ENCODE measurements at regions not wholly inside any gene's neighbourhood (a gene's known extent, or its start where the extent isn't known, plus 50 kb on each side); places are given as distances from the start of the nearest gene placed in this dataset.

DNA sequence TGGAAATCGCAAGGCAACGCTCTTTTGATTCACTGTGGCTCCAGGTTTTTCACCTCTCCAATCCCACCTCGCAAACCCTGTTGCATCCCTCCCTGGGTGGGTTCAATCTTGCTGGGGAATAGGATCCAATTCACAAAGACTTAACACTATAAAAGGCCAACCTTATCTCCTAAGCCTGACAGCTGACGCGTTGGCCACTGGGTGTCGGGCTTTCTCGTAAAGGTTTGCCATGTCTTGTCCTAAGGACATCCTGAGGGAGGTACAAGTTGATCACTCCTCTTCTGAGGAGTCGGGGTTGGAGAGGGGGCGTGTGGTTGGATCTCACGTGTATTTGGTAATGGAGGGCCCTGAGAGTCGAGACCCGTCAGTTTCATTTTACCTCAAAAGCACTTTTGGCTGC lies 112.6 kb upstream of the FZD10 start:
- Histone ChIP-seq H3K23me2 (ENCODE audit: low read depth, low read length) (peaks cover 2% of the 10 kb centered on the region; the same call in 1 of the 2 replicates), H2AK5ac (ENCODE audit: low read depth, low read length) (no peak overlapping the region), H3K79me1 (ENCODE audit: low read depth, low read length) (no peaks in the 10 kb centered on the region), H3K36me3 (ENCODE audit: control insufficient read depth in 2 of 4, insufficient read depth in 4 of 4, low read length in 3 of 4) (no peaks in the 10 kb centered on the region), H3K79me2 (ENCODE audit: control insufficient read depth in 1 of 2, insufficient read depth in 2 of 2, low read length in 2 of 2) (no peaks in the 10 kb centered on the region), H3K4me1 (replicated peaks in 1 of 4; ENCODE audit: control insufficient read depth in 3 of 4, insufficient read depth in 4 of 4, low read length in 3 of 4) (peaks cover 0 to 7% (median 3%) of the 10 kb centered on the region in 4 experiments; a peak in 5 of 7 replicates), H3K9ac (replicated peaks in 1 of 4; ENCODE audit: extremely low read depth in 1 of 4, low read depth in 3 of 4, low read length in 3 of 4) (no peak overlapping the region), H4K91ac (replicated peaks; ENCODE audit: insufficient read length, low read length) (no peak overlapping the region), H3K4me2 (ENCODE audit: insufficient read depth in 1 of 2, low read depth in 2 of 2, low read length in 2 of 2) (no peak overlapping the region), H3K14ac (ENCODE audit: insufficient read length) (no peak overlapping the region), H3K23ac (ENCODE audit: insufficient read length) (no peak overlapping the region), H4K20me1 (replicated peaks in 1 of 2; ENCODE audit: control insufficient read depth in 1 of 2, insufficient read depth in 2 of 2, low read length in 2 of 2) (peaks cover 3 to 5% of the 10 kb centered on the region in 2 experiments), H3K18ac (ENCODE audit: extremely low read depth, low read length) (no peak overlapping the region), H3K4me3 (ENCODE audit: extremely low read depth in 1 of 4, insufficient read depth in 2 of 4, low read depth in 3 of 4, low read length in 4 of 4) (no peak overlapping the region), H2BK12ac (ENCODE audit: low read depth, low read length) (no peak overlapping the region), H3K27me3 (replicated peaks in 1 of 4; ENCODE audit: control insufficient read depth in 3 of 4, extremely low read depth in 1 of 4, insufficient read depth in 3 of 4, low read length in 3 of 4) (peaks cover 10 to 67% (median 50%) of the 10 kb centered on the region in 4 experiments), H3K4ac (replicated peaks; ENCODE audit: insufficient read length, low read depth, low read length) (no peak overlapping the region), H2BK20ac (ENCODE audit: low read length) (no peak overlapping the region), H2AFZ (ENCODE audit: low read length) (no peak overlapping the region), H2BK15ac (ENCODE audit: low read length) (no peak overlapping the region; the same call in 1 of the 2 replicates), H3K56ac (replicated peaks; ENCODE audit: insufficient read length, low read depth, low read length) (no peak overlapping the region), H4K5ac (ENCODE audit: insufficient read length, low read depth, low read length) (no peak overlapping the region), H3K9me3 (ENCODE audit: insufficient read depth in 2 of 2, low read depth in 1 of 2, low read length in 1 of 2) (no peaks in the 10 kb centered on the region), H2BK5ac (ENCODE audit: low read depth, low read length) (no peak overlapping the region), H4K8ac (ENCODE audit: extremely low read depth, insufficient read depth, low read length) (no peak overlapping the region), H3K27ac (ENCODE audit: low read depth, low read length) (no peak overlapping the region), H2BK120ac (replicated peaks; ENCODE audit: low read depth, low read length) (no peak overlapping the region)
- 82% methylated on average over 12 of the region's 12 CpGs; no CpG with 5 or more reads in 1 of the 2 experiments for WGBS, 2 experiments (ENCODE audit: extremely low coverage in 1 of 2, insufficient coverage in 1 of 2, insufficient read length in 1 of 2, insufficient replicate concordance in 2 of 2, low coverage in 1 of 2, low lambda C conversion rate in 2 of 2, missing lambda C conversion rate in 1 of 2)
- ChIA-PET POLR2A (ENCODE audit: partially characterized antibody) (no interaction called here), CTCF (ENCODE audit: partially characterized antibody) (interaction anchor here (0.9 to 6.3 kb wide), 18 partner anchors 10 to 286 kb away, joined by 3 to 63 read pairs (median 7); no protein-coding TSS in a partner anchor)
- TF ChIP-seq SIN3A (conservative IDR thresholded peaks at IDR 0.05 in 1 of 2, IDR thresholded peaks at IDR 0.05 in 1 of 2; ENCODE audit: low read depth in 1 of 2, low read length in 2 of 2): no peak
- TF ChIP-seq RFX5 (IDR thresholded peaks at IDR 0.05; ENCODE audit: borderline replicate concordance, low read depth, low read length): no peak
- TF ChIP-seq RAD21 (IDR thresholded peaks at IDR 0.05 in 1 of 2, conservative IDR thresholded peaks at IDR 0.05 in 1 of 2; ENCODE audit: low read depth in 2 of 2, low read length in 2 of 2): peak; percentile 41 to 58
- TF ChIP-seq, protein P1, sequence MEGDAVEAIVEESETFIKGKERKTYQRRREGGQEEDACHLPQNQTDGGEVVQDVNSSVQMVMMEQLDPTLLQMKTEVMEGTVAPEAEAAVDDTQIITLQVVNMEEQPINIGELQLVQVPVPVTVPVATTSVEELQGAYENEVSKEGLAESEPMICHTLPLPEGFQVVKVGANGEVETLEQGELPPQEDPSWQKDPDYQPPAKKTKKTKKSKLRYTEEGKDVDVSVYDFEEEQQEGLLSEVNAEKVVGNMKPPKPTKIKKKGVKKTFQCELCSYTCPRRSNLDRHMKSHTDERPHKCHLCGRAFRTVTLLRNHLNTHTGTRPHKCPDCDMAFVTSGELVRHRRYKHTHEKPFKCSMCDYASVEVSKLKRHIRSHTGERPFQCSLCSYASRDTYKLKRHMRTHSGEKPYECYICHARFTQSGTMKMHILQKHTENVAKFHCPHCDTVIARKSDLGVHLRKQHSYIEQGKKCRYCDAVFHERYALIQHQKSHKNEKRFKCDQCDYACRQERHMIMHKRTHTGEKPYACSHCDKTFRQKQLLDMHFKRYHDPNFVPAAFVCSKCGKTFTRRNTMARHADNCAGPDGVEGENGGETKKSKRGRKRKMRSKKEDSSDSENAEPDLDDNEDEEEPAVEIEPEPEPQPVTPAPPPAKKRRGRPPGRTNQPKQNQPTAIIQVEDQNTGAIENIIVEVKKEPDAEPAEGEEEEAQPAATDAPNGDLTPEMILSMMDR (IDR thresholded peaks at IDR 0.05; ENCODE audit: control extremely low read depth in 1 of 3, insufficient read depth in 1 of 3, low read depth in 1 of 3, low read length in 3 of 3): peak; percentile 42 to 48 (median 47)
- TF ChIP-seq HDAC6 (IDR thresholded peaks at IDR 0.05; ENCODE audit: low read depth, low read length): no peak
- FAIRE-seq (peak; percentile 24), DNase-seq (ENCODE audit: low read depth in 1 of 2, low spot score in 2 of 2) (no peak)

Data from H1 (cell line).